Sigmoid colon (tissue), 6 donors: ENCODE measurements at regions not wholly inside any gene's neighbourhood (a gene's known extent, or its start where the extent isn't known, plus 50 kb on each side); places are given as distances from the start of the nearest gene placed in this dataset.
"Not testable (repeated sequence)": the region's sequence is repeated elsewhere in the genome, so short reads cannot be mapped to it uniquely, and the experiment has no call there.

Experiments
- DNase-seq: peaks from one replicate; pipeline ENCODE4 v3.0.0-alpha.2; 2019
- H3K27ac ChIP-seq, 4 donors: fragments of 200-600 bp; sonication (generic); one replicate each; pipeline ENCODE4 v1.5.1; 2016 to 2019; ENCODE audit warnings: mild to moderate bottlenecking in 1 of 4
- H3K27me3 ChIP-seq, 3 donors: fragments of 200-600 bp; sonication (generic); one replicate each; pipeline ENCODE4 v1.5.1; 2019; ENCODE audit warnings: mild to moderate bottlenecking in 1 of 3
- H3K36me3 ChIP-seq, 4 donors: fragments of 200-600 bp; sonication (generic); one replicate each; pipeline ENCODE4 v1.5.1; 2016 to 2019
- H3K4me1 ChIP-seq, 4 donors: fragments of 200-600 bp; sonication (generic); one replicate each; pipeline ENCODE4 v1.5.1; 2017 to 2019
- H3K4me3 ChIP-seq, 4 donors: fragments of 200-600 bp; sonication (generic); one replicate each; pipeline ENCODE4 v1.5.1; 2017 to 2019; ENCODE audit warnings: mild to moderate bottlenecking in 2 of 4, moderate library complexity in 1 of 4
- H3K9me3 ChIP-seq, 4 donors: fragments of 200-600 bp in 3 of 4; sonication (generic) in 3 of 4; one replicate each; pipeline versions ENCODE4 v1.5.1 to v1.6.1; 2013 to 2019
- EP300 ChIP-seq, 4 donors: sonication (generic); formaldehyde crosslinking; IDR thresholded peaks; one replicate each; pipeline ENCODE4 v1.6.1; 2017; ENCODE audit warnings: antibody characterized with exemption in 4 of 4
- POLR2A ChIP-seq, 2 donors: fragments of 450-650 bp; IDR thresholded peaks; one replicate each; pipeline ENCODE4 v1.6.1; 2016; ENCODE audit warnings: antibody characterized with exemption in 2 of 2, mild to moderate bottlenecking in 2 of 2, moderate library complexity in 2 of 2
- POLR2AphosphoS5 ChIP-seq, 4 donors: sonication (generic); formaldehyde crosslinking; IDR thresholded peaks; one replicate each; pipeline ENCODE4 v1.6.1; 2017; ENCODE audit warnings: antibody characterized with exemption in 4 of 4
- WGBS, 2 donors: extraction: QIAGEN DNeasy Blood & Tissue Kit; methylation state at CpG; one replicate each; pipeline ENCODE4 v1.1.7; 2013; 5-methylcytosine and 5-hydroxymethylcytosine counted together
- intact Hi-C: fragments of 100-400 bp; cut with DNase I; formaldehyde crosslinking; loops from one replicate; pipeline ENCODE4 v1.15.1; 2023
- TF ChIP-seq, protein P1 (sequence below), 4 experiments: fragments of 450-650 bp in 3 of 4; fragments of 200-600 bp in 1 of 4; IDR thresholded peaks; one replicate each; pipeline ENCODE4 v1.5.1; 2016 to 2019; ENCODE audit warnings: antibody characterized with exemption in 4 of 4, mild to moderate bottlenecking in 3 of 4, moderate library complexity in 2 of 4
- donor health status: healthy with polysubstance abuse.
- donor health status: healthy.

GRCh38 chr6:68059899-68060298, 575.2 kb upstream of the ADGRB3 start:
- Histone ChIP-seq H3K4me3 (no peak overlapping the region), H3K4me1 (no peaks in the 10 kb centered on the region), H3K36me3 (no peaks in the 10 kb centered on the region), H3K9me3 (peaks cover 0 to 2% (median 0%) of the 10 kb centered on the region in 4 donors), H3K27me3 (no peaks in the 10 kb centered on the region), H3K27ac (no peak overlapping the region)
- TF ChIP-seq EP300 (IDR thresholded peaks at IDR 0.05) (no peak), POLR2AphosphoS5 (IDR thresholded peaks at IDR 0.05) (no peak), POLR2A (IDR thresholded peaks at IDR 0.05) (no peak)
- TF ChIP-seq, protein P1, sequence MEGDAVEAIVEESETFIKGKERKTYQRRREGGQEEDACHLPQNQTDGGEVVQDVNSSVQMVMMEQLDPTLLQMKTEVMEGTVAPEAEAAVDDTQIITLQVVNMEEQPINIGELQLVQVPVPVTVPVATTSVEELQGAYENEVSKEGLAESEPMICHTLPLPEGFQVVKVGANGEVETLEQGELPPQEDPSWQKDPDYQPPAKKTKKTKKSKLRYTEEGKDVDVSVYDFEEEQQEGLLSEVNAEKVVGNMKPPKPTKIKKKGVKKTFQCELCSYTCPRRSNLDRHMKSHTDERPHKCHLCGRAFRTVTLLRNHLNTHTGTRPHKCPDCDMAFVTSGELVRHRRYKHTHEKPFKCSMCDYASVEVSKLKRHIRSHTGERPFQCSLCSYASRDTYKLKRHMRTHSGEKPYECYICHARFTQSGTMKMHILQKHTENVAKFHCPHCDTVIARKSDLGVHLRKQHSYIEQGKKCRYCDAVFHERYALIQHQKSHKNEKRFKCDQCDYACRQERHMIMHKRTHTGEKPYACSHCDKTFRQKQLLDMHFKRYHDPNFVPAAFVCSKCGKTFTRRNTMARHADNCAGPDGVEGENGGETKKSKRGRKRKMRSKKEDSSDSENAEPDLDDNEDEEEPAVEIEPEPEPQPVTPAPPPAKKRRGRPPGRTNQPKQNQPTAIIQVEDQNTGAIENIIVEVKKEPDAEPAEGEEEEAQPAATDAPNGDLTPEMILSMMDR (IDR thresholded peaks at IDR 0.05): no peak
- DNase-seq: no peak
- intact Hi-C loops: no loop called here
- WGBS, 2 donors: 64 to 73% methylated on average over 4 of the region's 4 CpGs

GRCh38 chr6:68059261-68059660, 575.8 kb upstream of the ADGRB3 start:
- Histone ChIP-seq H3K4me1 (no peaks in the 10 kb centered on the region), H3K36me3 (no peaks in the 10 kb centered on the region)
- TF ChIP-seq POLR2A (IDR thresholded peaks at IDR 0.05) (no peak), POLR2AphosphoS5 (IDR thresholded peaks at IDR 0.05) (no peak), EP300 (IDR thresholded peaks at IDR 0.05) (no peak)
- TF ChIP-seq, protein P1 (IDR thresholded peaks at IDR 0.05): no peak

DNA sequence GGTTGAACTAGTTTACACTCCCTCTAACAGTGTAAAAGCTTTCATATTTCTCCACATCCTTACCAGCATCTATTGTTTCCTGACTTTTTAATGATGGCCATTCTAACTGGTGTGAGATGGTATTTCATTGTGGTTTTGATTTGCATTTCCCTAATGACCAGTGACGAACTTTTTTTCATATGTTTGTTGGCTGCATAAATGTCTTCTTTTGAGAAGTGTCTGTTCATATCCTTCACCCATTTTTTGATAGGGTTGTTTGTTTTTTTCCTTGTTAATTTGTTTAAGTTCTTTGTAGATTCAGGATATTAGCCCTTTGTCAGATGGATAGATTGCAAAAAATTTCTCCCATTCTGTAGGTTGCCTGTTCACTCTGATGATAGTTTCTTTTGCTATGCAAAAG, 578.5 kb upstream of the ADGRB3 start:
- intact Hi-C loops, H3K27me3 ChIP-seq, H3K9me3 ChIP-seq, H3K36me3 ChIP-seq, H3K4me3 ChIP-seq, H3K4me1 ChIP-seq, DNase-seq, H3K27ac ChIP-seq: not testable (repeated sequence)
- WGBS, 2 donors: 87 to 88% methylated on average over 1 of the region's 1 CpG

More at GRCh38 chr6:68059261-68059660, 575.8 kb upstream of the ADGRB3 start:
- 88 to 94% methylated on average over 1 of the region's 1 CpG for WGBS, 2 donors
- intact Hi-C loops: no loop called here
- Histone ChIP-seq H3K27ac (no peak overlapping the region), H3K4me3 (no peak overlapping the region), H3K9me3 (peaks cover 0 to 2% (median 0%) of the 10 kb centered on the region in 4 donors), H3K27me3 (no peaks in the 10 kb centered on the region)
- no peak for DNase-seq

GRCh38 chr6:68054756-68055155, 580.3 kb upstream of the ADGRB3 start:
- H3K4me3 ChIP-seq: no peak overlapping the region
- 64 to 66% methylated on average over 1 of the region's 1 CpG for WGBS, 2 donors
- DNase-seq: no peak
- TF ChIP-seq POLR2AphosphoS5 (IDR thresholded peaks at IDR 0.05) (no peak), POLR2A (IDR thresholded peaks at IDR 0.05) (no peak), EP300 (IDR thresholded peaks at IDR 0.05) (no peak)
- TF ChIP-seq, protein P1 (IDR thresholded peaks at IDR 0.05): no peak
- H3K9me3 ChIP-seq: peaks cover 0 to 2% (median 0%) of the 10 kb centered on the region in 4 donors
- intact Hi-C loops: no loop called here
- H3K36me3 ChIP-seq: no peaks in the 10 kb centered on the region
- H3K27ac ChIP-seq: no peak overlapping the region
- H3K4me1 ChIP-seq: no peaks in the 10 kb centered on the region
- no peaks in the 10 kb centered on the region for H3K27me3 ChIP-seq

- no peak for DNase-seq
- Histone ChIP-seq H3K36me3 (no peaks in the 10 kb centered on the region), H3K27me3 (no peaks in the 10 kb centered on the region), H3K4me1 (no peaks in the 10 kb centered on the region), H3K27ac (no peak overlapping the region), H3K9me3 (no peaks in the 10 kb centered on the region), H3K4me3 (no peak overlapping the region)
- intact Hi-C loops: no loop called here
- TF ChIP-seq, protein P1 (IDR thresholded peaks at IDR 0.05): no peak
- no peak for TF ChIP-seq POLR2A (IDR thresholded peaks at IDR 0.05)
- no peak for TF ChIP-seq EP300 (IDR thresholded peaks at IDR 0.05)
- no peak for TF ChIP-seq POLR2AphosphoS5 (IDR thresholded peaks at IDR 0.05)
- 73 to 74% methylated on average over 4 of the region's 4 CpGs for WGBS, 2 donors
These were observed 581.2 kb upstream of the ADGRB3 start for GRCh38 chr6:68053805-68054373.
